CD14-positive monocyte (primary cell): ENCODE measurements at regions not wholly inside any gene's neighbourhood (a gene's known extent, or its start where the extent isn't known, plus 50 kb on each side); places are given as distances from the start of the nearest gene placed in this dataset.
"Not testable (repeated sequence)": the region's sequence is repeated elsewhere in the genome, so short reads cannot be mapped to it uniquely, and the experiment has no call there.

Source experiments
- DNase-seq, 3 donors: peaks; one replicate each; pipeline ENCODE4 v3.0.0-alpha.2; 2011 to 2022
- H2AFZ ChIP-seq: 2 replicates; pipeline ENCODE4 v1.6.0; 2012; ENCODE audit warnings: mild to moderate bottlenecking, low read depth, low read length, inconsistent platforms; ENCODE audit not compliant: insufficient read depth, poor library complexity, severe bottlenecking
- H3K27ac ChIP-seq, 2 donors: 1 replicate in 1 of 2; 2 replicates in 1 of 2; pipeline ENCODE4 v1.5.1; 2012 to 2013; ENCODE audit warnings: low read length in 2 of 2, control low read depth in 1 of 2, inconsistent platforms in 1 of 2, low read depth in 1 of 2, mild to moderate bottlenecking in 1 of 2
- H3K27me3 ChIP-seq, 2 donors: one replicate each; pipeline versions ENCODE4 v1.6.0 to v1.6.1; 2011 to 2013; ENCODE audit warnings: low read length in 2 of 2; ENCODE audit not compliant: control insufficient read depth in 2 of 2, insufficient read depth in 2 of 2
- H3K36me3 ChIP-seq, 2 donors: replicated peaks in 1 of 2; 1 replicate in 1 of 2; 2 replicates in 1 of 2; pipeline versions ENCODE4 v1.5.1 to v1.6.1; 2012 to 2013; ENCODE audit warnings: low read length in 2 of 2, control low read depth in 1 of 2, inconsistent platforms in 1 of 2, mild to moderate bottlenecking in 1 of 2; ENCODE audit not compliant: insufficient read depth in 2 of 2, control insufficient read depth in 1 of 2
- H3K4me1 ChIP-seq, 2 donors: 1 replicate in 1 of 2; 2 replicates in 1 of 2; pipeline versions ENCODE4 v1.5.1 to v1.6.1; 2012 to 2013; ENCODE audit warnings: low read length in 2 of 2, control low read depth in 1 of 2, inconsistent platforms in 1 of 2, mild to moderate bottlenecking in 1 of 2, moderate library complexity in 1 of 2; ENCODE audit not compliant: insufficient read depth in 2 of 2, control insufficient read depth in 1 of 2
- H3K4me2 ChIP-seq: replicated peaks from 2 replicates; pipeline ENCODE3; 2012; ENCODE audit warnings: low read length, moderate library complexity, mild to moderate bottlenecking; ENCODE audit not compliant: poor library complexity, severe bottlenecking; ENCODE audit errors: extremely low read depth
- H3K4me3 ChIP-seq, 3 experiments: fragments of 200-600 bp in 1 of 3; sonication (generic) in 1 of 3; replicated peaks in 1 of 3; 1 replicate in 2 of 3; 2 replicates in 1 of 3; pipeline ENCODE4 v1.5.1; 2011 to 2013; ENCODE audit warnings: low read length in 3 of 3, mild to moderate bottlenecking in 3 of 3, control low read depth in 2 of 3, low read depth in 2 of 3, inconsistent platforms in 1 of 3, moderate library complexity in 1 of 3
- H3K79me2 ChIP-seq: 2 replicates; pipeline ENCODE4 v1.6.0; 2012; ENCODE audit warnings: mild to moderate bottlenecking, control low read depth, inconsistent platforms, low read length, moderate library complexity; ENCODE audit not compliant: insufficient read depth
- H3K9ac ChIP-seq: 2 replicates; pipeline ENCODE4 v1.6.0; 2017; ENCODE audit warnings: low read length, mild to moderate bottlenecking; ENCODE audit not compliant: insufficient read depth, poor library complexity, severe bottlenecking
- H3K9me3 ChIP-seq, 2 donors: replicated peaks in 1 of 2; 1 replicate in 1 of 2; 2 replicates in 1 of 2; pipeline versions ENCODE4 v1.5.1 to v1.6.1; 2012 to 2013; ENCODE audit warnings: low read length in 2 of 2, control low read depth in 1 of 2; ENCODE audit not compliant: control insufficient read depth in 1 of 2, insufficient read depth in 1 of 2
- H4K20me1 ChIP-seq: 2 replicates; pipeline ENCODE4 v1.6.0; 2012; ENCODE audit warnings: mild to moderate bottlenecking, low read length, control low read depth, moderate library complexity; ENCODE audit not compliant: insufficient read depth
- H3K27ac Mint-ChIP-seq, 7 donors: one replicate each; pipeline ENCODE4 v1.8.0; 2020; ENCODE audit warnings: mild to moderate bottlenecking in 7 of 7, mixed read lengths in 7 of 7, moderate library complexity in 6 of 7, inconsistent platforms in 2 of 7
- H3K27me3 Mint-ChIP-seq, 3 donors: one replicate each; pipeline ENCODE4 v1.8.0; 2021 to 2022; ENCODE audit warnings: low read depth in 3 of 3, mild to moderate bottlenecking in 3 of 3, mixed read lengths in 3 of 3, moderate library complexity in 3 of 3, inconsistent platforms in 1 of 3
- H3K36me3 Mint-ChIP-seq, 2 donors: one replicate each; pipeline ENCODE4 v1.8.0; 2020; ENCODE audit warnings: mixed read lengths in 2 of 2, inconsistent platforms in 1 of 2, mild to moderate bottlenecking in 1 of 2
- H3K4me1 Mint-ChIP-seq: one replicate; pipeline ENCODE4 v1.8.0; 2020; ENCODE audit warnings: mild to moderate bottlenecking, mixed read lengths
- H3K4me3 Mint-ChIP-seq, 2 donors: one replicate each; pipeline ENCODE4 v1.8.0; 2020; ENCODE audit warnings: mild to moderate bottlenecking in 2 of 2, mixed read lengths in 2 of 2, moderate library complexity in 1 of 2
- H3K9me3 Mint-ChIP-seq, 7 donors: one replicate each; pipeline ENCODE4 v1.8.0; 2020 to 2022; ENCODE audit warnings: mixed read lengths in 7 of 7, mild to moderate bottlenecking in 6 of 7, moderate library complexity in 6 of 7, inconsistent platforms in 2 of 7
- WGBS: methylation state at CpG from one replicate; pipeline ENCODE4 v1.1.5; 2013; ENCODE audit warnings: missing lambda C conversion rate; ENCODE audit not compliant: insufficient coverage; 5-methylcytosine and 5-hydroxymethylcytosine counted together
- intact Hi-C, 2 donors: fragments of 100-400 bp; cut with micrococcal nuclease; formaldehyde crosslinking; loops; one replicate each; pipeline versions ENCODE4 v1.15.0 to v1.15.1; 2023

- H3K79me2 ChIP-seq, H3K4me2 ChIP-seq, H3K27me3 Mint-ChIP-seq, H3K27ac ChIP-seq, H3K4me3 Mint-ChIP-seq, DNase-seq, H4K20me1 ChIP-seq, H3K27me3 ChIP-seq, H3K4me1 ChIP-seq, H3K27ac Mint-ChIP-seq, H3K9me3 ChIP-seq, H3K4me3 ChIP-seq, H3K36me3 Mint-ChIP-seq, intact Hi-C loops, H3K4me1 Mint-ChIP-seq, H2AFZ ChIP-seq, H3K9ac ChIP-seq, H3K9me3 Mint-ChIP-seq, H3K36me3 ChIP-seq: not testable (repeated sequence)
- no CpG with 5 or more reads among the region's 19 CpGs for WGBS
Observed at GRCh38 chr21:5133824-5134223, 5387.6 kb upstream of the TPTE start.

GRCh38 chr21:5136406-5136805 is 5385.0 kb upstream of the TPTE start:
- H3K9ac ChIP-seq, H3K4me3 Mint-ChIP-seq, DNase-seq, H3K4me2 ChIP-seq, H3K9me3 Mint-ChIP-seq, H3K4me1 Mint-ChIP-seq, H3K36me3 ChIP-seq, H3K4me3 ChIP-seq, H3K27me3 ChIP-seq, H4K20me1 ChIP-seq, H3K27ac Mint-ChIP-seq, H3K9me3 ChIP-seq, H3K27me3 Mint-ChIP-seq, H2AFZ ChIP-seq, H3K27ac ChIP-seq, H3K36me3 Mint-ChIP-seq, H3K4me1 ChIP-seq, H3K79me2 ChIP-seq, intact Hi-C loops: not testable (repeated sequence)
- no CpG with 5 or more reads among the region's 8 CpGs for WGBS

GRCh38 chr21:5137006-5137405 is 5384.4 kb upstream of the TPTE start:
- H3K9ac ChIP-seq, H3K79me2 ChIP-seq, intact Hi-C loops, H3K9me3 Mint-ChIP-seq, H3K27me3 ChIP-seq, H3K4me3 ChIP-seq, H3K9me3 ChIP-seq, H3K27ac Mint-ChIP-seq, H3K4me1 Mint-ChIP-seq, H3K4me3 Mint-ChIP-seq, DNase-seq, H3K27me3 Mint-ChIP-seq, H3K36me3 ChIP-seq, H4K20me1 ChIP-seq, H2AFZ ChIP-seq, H3K36me3 Mint-ChIP-seq, H3K4me2 ChIP-seq, H3K4me1 ChIP-seq, H3K27ac ChIP-seq: not testable (repeated sequence)
- WGBS, result no CpG with 5 or more reads among the region's 18 CpGs

- H4K20me1 ChIP-seq, H3K9me3 Mint-ChIP-seq, H3K27me3 ChIP-seq, H3K4me2 ChIP-seq, H2AFZ ChIP-seq, DNase-seq, H3K27ac Mint-ChIP-seq, H3K36me3 ChIP-seq, H3K4me3 ChIP-seq, H3K4me1 ChIP-seq, H3K27me3 Mint-ChIP-seq, H3K9me3 ChIP-seq, H3K9ac ChIP-seq, H3K36me3 Mint-ChIP-seq, H3K79me2 ChIP-seq, intact Hi-C loops, H3K27ac ChIP-seq, H3K4me1 Mint-ChIP-seq, H3K4me3 Mint-ChIP-seq: not testable (repeated sequence)
- 100% methylated on average over 2 of the region's 7 CpGs for WGBS
Observed at GRCh38 chr21:5138687-5139086, 5382.7 kb upstream of the TPTE start.
